ENCODE measurements at regions not wholly inside any gene's neighbourhood (a gene's known extent, or its start where the extent isn't known, plus 50 kb on each side); places are given as distances from the start of the nearest gene placed in this dataset.

DNA sequence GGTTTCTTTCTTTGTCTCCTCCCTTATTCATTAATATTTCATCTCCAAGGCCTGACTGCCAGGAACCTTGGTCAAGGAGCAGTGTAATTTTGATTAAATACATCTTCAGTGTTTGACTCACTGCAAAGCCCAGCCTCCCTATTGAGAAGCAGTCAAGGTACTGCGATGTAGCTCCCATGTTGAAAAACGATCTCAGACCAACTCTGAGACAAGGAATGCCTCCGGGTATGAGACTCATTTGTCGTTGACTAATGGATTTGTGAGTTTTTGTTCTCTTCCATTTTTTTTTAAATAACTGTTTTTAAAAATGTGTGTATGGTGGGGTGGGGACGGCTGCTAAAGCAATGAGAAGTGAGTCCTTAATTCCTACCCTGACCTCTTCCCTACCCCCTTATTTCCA, 361.6 kb downstream of the SOX11 start (continued):
- TF ChIP-seq, protein P1, sequence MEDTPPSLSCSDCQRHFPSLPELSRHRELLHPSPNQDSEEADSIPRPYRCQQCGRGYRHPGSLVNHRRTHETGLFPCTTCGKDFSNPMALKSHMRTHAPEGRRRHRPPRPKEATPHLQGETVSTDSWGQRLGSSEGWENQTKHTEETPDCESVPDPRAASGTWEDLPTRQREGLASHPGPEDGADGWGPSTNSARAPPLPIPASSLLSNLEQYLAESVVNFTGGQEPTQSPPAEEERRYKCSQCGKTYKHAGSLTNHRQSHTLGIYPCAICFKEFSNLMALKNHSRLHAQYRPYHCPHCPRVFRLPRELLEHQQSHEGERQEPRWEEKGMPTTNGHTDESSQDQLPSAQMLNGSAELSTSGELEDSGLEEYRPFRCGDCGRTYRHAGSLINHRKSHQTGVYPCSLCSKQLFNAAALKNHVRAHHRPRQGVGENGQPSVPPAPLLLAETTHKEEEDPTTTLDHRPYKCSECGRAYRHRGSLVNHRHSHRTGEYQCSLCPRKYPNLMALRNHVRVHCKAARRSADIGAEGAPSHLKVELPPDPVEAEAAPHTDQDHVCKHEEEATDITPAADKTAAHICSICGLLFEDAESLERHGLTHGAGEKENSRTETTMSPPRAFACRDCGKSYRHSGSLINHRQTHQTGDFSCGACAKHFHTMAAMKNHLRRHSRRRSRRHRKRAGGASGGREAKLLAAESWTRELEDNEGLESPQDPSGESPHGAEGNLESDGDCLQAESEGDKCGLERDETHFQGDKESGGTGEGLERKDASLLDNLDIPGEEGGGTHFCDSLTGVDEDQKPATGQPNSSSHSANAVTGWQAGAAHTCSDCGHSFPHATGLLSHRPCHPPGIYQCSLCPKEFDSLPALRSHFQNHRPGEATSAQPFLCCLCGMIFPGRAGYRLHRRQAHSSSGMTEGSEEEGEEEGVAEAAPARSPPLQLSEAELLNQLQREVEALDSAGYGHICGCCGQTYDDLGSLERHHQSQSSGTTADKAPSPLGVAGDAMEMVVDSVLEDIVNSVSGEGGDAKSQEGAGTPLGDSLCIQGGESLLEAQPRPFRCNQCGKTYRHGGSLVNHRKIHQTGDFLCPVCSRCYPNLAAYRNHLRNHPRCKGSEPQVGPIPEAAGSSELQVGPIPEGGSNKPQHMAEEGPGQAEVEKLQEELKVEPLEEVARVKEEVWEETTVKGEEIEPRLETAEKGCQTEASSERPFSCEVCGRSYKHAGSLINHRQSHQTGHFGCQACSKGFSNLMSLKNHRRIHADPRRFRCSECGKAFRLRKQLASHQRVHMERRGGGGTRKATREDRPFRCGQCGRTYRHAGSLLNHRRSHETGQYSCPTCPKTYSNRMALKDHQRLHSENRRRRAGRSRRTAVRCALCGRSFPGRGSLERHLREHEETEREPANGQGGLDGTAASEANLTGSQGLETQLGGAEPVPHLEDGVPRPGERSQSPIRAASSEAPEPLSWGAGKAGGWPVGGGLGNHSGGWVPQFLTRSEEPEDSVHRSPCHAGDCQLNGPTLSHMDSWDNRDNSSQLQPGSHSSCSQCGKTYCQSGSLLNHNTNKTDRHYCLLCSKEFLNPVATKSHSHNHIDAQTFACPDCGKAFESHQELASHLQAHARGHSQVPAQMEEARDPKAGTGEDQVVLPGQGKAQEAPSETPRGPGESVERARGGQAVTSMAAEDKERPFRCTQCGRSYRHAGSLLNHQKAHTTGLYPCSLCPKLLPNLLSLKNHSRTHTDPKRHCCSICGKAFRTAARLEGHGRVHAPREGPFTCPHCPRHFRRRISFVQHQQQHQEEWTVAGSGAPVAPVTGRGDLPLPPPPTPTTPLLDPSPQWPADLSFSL (CRISPR knock-in tag; IDR thresholded peaks at IDR 0.05), result no peak
- TF ChIP-seq ZNF383 (CRISPR knock-in tag; IDR thresholded peaks at IDR 0.05; ENCODE audit: borderline replicate concordance) (no peak), TOE1 (CRISPR knock-in tag; IDR thresholded peaks at IDR 0.05) (no peak), ZNF598 (CRISPR knock-in tag; IDR thresholded peaks at IDR 0.05; ENCODE audit: borderline replicate concordance) (no peak), PAF1 (CRISPR knock-in tag; IDR thresholded peaks at IDR 0.05) (no peak), GABPA (IDR thresholded peaks at IDR 0.05; ENCODE audit: low read depth, low read length) (no peak), GABPA (CRISPR knock-in tag; IDR thresholded peaks at IDR 0.05; ENCODE audit: low read depth) (no peak), ZNF343 (CRISPR knock-in tag; IDR thresholded peaks at IDR 0.05) (no peak), MED8 (CRISPR knock-in tag; IDR thresholded peaks at IDR 0.05; ENCODE audit: insufficient replicate concordance) (no peak), ZNF850 (CRISPR knock-in tag; conservative IDR thresholded peaks at IDR 0.05) (no peak), ZBTB21 (CRISPR knock-in tag; IDR thresholded peaks at IDR 0.05) (no peak)
- TF ChIP-seq, protein P2, sequence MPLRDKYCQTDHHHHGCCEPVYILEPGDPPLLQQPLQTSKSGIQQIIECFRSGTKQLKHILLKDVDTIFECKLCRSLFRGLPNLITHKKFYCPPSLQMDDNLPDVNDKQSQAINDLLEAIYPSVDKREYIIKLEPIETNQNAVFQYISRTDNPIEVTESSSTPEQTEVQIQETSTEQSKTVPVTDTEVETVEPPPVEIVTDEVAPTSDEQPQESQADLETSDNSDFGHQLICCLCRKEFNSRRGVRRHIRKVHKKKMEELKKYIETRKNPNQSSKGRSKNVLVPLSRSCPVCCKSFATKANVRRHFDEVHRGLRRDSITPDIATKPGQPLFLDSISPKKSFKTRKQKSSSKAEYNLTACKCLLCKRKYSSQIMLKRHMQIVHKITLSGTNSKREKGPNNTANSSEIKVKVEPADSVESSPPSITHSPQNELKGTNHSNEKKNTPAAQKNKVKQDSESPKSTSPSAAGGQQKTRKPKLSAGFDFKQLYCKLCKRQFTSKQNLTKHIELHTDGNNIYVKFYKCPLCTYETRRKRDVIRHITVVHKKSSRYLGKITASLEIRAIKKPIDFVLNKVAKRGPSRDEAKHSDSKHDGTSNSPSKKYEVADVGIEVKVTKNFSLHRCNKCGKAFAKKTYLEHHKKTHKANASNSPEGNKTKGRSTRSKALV (CRISPR knock-in tag; IDR thresholded peaks at IDR 0.05), result no peak
- TF ChIP-seq, protein P3, sequence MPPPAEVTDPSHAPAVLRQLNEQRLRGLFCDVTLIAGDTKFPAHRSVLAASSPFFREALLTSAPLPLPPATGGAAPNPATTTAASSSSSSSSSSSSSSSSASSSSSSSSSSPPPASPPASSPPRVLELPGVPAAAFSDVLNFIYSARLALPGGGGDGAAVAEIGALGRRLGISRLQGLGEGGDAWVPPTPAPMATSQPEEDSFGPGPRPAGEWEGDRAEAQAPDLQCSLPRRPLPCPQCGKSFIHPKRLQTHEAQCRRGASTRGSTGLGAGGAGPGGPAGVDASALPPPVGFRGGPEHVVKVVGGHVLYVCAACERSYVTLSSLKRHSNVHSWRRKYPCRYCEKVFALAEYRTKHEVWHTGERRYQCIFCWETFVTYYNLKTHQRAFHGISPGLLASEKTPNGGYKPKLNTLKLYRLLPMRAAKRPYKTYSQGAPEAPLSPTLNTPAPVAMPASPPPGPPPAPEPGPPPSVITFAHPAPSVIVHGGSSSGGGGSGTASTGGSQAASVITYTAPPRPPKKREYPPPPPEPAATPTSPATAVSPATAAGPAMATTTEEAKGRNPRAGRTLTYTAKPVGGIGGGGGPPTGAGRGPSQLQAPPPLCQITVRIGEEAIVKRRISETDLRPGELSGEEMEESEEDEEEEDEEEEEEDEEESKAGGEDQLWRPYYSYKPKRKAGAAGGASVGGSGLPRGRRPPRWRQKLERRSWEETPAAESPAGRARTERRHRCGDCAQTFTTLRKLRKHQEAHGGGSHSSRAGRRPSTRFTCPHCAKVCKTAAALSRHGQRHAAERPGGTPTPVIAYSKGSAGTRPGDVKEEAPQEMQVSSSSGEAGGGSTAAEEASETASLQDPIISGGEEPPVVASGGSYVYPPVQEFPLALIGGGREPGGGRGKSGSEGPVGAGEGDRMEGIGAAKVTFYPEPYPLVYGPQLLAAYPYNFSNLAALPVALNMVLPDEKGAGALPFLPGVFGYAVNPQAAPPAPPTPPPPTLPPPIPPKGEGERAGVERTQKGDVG (CRISPR knock-in tag; IDR thresholded peaks at IDR 0.05; ENCODE audit: borderline replicate concordance), result no peak

Data from HepG2 (cell line).